ENCODE measurements at regions not wholly inside any gene's neighbourhood (a gene's known extent, or its start where the extent isn't known, plus 50 kb on each side); places are given as distances from the start of the nearest gene placed in this dataset.

DNA sequence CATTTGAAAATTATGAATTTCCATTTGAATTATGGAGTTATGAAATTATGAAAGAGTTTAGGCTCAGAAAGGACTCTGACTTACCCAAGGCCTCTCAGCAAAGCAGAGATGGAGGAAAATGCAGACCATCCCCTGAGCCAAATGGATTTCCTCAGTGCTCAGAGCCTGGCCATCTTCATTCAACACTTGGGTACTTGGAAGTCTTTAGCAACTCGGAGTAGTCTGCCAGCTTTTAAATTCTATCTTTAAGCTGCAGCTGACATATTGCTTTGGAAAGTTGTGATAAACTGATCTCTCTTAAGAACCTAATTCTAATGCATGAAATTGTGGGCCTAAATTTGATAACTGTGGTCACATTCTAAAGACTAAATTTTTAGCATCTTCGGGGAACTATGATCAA, 315.4 kb downstream of the SAMD5 start:
- no peak for DNase-seq

DNA sequence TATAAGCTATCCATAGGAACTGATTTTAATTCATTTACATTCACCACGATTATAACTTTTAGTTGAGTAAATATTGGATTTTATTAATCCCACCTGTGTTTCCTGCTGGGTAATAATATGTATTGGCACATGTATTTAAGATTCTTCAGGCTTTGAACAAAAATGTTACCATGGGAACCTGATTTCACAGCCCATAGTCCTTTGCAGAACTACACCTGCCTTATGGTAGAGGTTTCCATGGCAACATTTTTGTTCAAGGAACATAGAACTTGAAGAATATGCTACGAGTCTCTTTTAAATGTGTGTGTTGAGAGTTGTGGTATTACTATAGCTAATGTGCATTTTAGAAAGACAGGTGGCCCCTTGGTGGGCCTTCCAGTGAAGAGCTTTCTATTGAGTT, 317.4 kb downstream of the SAMD5 start:
- DNase-seq = no peak

DNA sequence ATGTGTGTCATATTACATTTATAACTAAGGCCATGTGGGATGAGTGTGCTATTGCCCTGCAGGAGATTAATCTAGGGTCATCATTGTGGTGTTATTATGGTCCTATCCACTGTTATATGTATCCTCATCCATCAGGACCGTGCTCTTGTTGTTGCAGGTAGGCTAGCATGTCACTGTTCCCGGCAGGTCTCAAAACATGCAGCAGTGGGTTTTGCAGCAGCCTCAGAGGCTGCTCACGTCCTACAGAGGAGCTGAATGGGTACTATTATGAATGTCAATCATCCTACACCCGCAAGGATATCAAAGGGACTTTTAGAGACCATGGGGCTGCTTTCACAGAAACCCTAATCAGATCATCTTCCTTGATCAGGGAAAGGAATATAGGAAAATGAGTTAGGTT, 318.2 kb downstream of the SAMD5 start:
- DNase-seq = no peak

DNA sequence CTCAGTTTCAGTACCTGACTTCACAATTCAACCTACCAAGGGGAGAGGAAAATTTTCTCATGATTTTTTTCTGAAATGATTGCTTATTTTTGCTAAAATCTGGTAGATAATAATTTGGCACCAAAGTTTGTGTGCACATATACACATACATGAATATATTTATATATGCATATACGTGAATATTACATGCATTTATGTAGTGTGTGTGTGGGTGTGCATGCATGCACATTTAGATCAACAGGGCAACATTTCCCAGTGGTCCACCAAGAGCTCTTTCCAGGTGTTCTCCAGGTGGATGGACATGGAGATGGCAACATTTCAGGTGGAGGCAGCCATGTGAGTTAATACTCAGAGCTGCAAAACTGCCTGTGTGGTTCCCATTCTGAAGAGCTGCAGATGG, 320.9 kb downstream of the SAMD5 start:
- no peak for DNase-seq

DNA sequence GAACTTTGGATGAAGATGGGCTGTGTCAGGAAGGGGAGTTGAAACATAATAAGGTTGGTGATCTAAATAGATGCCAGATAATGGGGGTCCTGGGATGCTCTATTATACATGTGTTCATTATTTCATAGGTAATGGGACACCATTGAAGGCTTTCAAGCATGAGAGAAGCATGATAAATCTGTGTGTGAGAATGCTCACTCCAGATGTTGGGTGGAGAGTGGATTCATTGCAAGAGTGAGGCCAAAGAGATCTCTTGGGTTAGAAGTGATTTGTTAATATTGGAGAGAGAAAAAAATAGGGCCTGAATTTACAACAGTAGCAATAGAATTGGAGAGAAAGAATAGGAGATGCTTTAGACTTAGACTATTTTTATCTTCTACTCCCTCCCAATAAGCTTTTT, 321.3 kb downstream of the SAMD5 start:
- DNase-seq = no peak

DNA sequence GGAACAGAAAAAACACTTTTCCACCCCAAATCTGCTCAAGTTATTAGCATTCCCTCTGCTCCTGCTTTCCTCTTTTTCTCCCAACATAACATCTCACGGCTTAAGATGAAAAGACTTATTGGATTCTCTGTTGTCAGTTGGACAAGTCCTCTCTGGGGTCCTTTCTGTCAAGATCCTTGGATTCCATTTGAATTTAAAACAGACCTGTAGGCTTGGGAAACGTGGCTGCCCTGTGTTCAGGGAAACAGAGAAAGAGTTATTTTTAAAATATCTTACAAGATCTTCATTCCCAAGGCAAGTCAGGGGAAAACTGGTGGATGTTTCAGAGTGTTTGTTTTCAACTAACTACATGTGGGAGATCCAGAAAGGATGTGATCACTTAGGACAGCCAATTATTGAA, 322.9 kb downstream of the SAMD5 start:
- DNase-seq = no peak

DNA sequence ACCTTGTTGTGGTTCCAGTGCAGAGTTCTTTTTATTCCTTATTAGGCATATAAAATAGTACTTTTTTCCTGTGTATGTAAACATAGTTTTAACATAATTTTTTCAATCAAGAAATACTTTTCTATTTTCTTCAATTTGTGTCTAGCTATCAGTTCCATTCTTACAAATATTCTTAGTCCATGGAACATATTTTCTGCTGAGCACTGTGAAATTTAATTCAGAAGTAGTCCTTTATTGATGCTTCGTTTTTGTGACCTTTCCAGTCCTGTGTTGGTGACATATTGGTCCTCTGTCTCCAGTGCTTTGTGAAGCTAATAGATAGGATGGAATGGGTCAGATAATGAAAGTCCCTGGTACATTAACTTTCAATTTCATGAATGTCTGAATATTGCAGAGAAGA, 325.1 kb downstream of the SAMD5 start:
- no peak for DNase-seq

DNA sequence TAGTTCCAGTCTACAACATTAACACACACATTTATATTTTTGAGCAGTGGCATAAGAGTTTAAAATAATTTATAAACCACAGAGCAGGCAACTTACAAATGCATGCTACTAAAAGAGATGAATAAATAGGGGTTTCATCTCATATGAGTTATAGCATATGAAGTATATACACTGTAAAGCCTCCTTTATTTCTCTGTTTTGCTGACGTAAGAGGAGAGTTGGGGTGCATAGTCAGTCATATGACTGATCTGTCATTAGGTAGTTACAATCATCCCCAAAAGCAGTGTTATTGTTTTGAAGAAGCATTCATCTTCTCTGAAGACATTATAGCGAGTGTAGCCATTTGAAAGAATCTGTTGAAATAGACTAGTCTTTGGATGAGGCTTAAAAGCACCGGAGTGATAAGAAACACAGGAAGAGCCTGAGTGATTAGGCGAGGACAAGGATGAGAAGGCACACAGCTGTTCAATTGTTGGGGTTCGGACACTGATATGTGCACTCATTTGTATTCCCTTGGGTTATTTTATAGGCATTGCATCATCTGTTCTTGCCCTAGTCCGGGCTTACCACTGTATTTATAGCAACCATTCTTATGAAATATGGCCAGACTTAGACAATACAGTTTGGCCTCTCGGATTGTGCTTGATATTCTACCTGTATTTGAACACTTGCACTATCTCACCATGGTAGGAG, 325.7 kb downstream of the SAMD5 start:
- DNase-seq = no peak

DNA sequence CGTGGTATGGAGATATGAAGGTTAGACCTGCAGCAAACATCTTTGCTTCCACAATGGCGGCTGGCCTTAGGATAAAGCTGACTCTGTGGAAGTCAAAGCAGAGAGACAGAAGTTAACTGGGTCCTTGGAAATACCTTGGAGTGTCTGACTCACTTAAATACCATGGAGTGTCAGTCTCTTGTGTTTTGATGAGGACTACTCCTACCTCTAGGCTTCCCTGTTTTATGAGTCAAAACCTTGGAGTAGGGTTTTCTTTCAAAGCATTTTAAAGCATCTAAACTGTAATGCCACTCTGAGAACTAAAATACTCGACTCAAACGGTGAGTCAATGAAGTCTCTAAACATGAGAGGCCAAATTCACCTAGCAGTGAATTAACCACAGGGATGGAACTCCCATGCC, 329.1 kb downstream of the SAMD5 start:
- DNase-seq = no peak

DNA sequence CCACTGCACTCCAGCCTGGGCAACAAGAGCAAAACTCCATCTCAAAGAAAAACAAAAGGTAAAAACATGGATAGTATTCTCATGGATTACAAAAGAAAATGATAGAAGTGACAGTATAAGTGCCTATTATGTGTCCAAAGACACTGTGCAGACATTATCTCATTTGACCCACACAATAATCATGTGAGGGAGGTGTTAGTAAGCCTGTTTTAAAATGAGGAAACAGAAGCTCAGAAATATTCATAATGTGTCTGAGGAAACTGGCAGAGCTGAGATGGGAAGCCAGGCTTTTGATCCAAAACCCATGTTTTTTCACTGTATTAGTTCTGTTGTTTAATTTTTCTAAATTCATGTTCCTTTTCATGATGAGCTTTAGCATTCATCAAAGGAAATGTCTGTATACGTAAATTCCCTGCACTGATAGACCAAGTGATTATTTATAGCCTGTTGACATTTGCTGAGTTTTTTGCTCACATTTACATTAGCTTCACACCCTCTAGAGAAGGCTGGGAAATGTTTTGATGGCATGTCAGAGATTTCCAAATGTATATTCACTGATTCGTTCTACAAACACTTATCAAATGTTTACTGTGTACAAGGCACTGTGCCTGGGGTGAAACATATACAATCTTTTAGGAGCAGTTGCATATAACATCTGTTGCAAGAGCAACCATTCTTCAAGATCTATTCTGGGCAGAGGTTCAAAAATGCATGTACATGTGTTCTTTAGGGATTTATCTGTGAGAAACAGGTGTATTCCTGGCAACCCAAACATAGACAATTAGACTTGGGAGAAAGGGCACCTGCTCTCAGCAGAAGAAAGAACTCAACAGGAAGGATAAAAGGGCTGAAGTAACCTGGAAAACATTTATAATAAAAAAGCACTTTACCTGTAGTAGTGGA, 331.5 kb downstream of the SAMD5 start:
- DNase-seq = no peak

DNA sequence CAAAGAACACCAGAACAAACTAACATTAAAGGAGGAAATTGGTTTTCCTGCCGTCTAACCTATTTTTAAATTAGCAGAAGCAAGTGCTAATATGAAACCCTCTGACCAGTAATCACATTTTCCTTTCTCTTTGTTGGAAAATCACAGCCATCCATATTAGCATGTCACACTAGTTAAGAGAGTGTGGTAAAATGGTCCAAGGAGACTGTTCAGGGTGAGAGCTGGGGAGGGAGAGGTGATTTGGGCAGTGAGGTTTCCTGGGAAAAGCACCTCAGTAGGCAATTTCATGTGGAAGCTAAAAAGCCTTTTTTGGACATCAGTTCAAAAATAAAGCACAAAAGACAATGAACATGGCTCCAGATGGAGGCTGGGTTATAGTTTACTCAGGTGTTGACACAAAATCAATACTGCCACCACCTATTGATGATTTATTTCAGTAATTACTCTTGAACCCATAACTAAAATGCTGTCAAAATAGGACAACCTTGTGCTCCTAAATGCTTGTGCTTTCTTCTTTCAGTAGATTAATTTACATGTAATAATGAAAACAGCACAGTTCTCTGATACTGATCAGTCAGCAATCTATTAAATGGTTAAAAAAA, 333.2 kb downstream of the SAMD5 start:
- no peak for DNase-seq

DNA sequence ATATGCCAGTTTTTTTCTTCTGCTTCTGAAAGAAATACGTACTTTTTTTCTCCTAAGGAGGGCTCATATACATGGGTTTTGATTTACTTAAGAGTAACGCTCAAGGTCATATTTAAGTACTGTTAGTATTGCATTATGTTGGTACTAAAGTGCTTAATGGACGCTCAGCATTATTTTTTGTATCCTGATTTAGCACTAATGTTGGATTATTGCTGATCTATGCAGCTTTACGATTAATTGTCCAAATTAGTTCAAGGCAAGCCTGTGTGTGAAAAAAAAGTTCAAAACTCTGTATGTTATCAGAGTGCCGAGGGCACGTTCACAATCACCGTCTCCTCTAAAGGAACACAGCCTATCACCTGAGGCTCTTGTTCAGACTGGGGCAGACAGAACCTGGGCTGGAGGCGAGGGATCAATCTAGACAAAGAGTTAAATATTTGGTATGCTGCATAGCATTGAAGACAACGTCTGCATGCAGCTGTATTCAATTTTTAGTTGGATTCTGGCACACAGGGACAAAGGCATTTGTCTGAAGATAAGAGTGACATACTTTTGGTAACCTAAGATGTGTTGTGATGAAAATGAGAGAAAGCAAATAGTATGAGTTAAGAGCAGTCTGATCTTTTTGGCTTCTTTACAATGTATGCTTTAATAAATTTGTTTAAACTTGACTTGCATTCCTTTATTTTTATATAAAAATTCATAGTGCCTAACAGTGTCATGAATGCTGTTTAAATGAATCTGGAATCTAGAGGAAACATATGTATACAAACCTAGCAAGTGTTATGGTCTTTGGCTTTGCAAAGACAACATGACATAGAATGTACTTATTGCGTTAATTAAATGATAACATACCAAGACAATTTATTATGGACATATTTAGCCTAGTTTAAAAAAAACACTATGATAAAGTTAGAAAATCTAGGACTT, 341.2 kb downstream of the SAMD5 start:
- DNase-seq = no peak

DNA sequence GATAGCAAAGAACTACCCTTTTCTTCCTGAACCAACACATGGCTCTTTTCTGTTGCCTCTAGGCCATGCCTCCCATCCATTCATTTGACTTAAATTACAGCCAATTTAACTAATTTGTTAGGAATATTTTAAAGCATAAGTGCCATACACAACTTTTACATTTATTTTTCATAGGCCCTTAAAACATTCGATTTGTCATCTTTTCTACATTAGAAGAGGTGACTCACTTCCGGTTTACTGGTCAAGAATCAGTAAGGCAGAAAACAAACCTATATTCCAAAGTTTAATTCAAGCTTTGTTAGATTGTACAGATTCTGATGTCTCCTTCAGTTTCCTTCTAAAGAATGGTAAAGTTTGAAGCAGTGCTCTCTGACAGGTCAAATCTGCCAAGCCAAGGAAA, 344.3 kb downstream of the SAMD5 start:
- DNase-seq = no peak

DNA sequence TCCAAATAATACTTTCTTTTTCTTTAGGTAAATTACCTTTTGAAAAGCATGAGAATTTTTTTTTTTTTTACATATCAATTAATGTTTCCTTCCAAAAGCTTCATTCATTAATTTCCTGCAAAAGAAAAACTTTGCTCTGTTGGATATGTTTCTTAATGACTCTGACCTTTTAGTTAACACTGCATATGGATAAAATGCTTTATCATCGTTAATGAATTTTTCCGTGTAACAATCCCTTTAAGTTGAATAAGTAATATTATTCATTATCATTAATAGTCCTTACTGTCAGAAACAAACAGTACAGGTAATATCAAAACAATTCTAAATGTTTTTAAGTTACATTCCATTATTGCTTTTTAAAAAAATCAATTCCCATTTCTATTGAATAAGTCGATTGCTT, 345.1 kb downstream of the SAMD5 start:
- DNase-seq = no peak

DNA sequence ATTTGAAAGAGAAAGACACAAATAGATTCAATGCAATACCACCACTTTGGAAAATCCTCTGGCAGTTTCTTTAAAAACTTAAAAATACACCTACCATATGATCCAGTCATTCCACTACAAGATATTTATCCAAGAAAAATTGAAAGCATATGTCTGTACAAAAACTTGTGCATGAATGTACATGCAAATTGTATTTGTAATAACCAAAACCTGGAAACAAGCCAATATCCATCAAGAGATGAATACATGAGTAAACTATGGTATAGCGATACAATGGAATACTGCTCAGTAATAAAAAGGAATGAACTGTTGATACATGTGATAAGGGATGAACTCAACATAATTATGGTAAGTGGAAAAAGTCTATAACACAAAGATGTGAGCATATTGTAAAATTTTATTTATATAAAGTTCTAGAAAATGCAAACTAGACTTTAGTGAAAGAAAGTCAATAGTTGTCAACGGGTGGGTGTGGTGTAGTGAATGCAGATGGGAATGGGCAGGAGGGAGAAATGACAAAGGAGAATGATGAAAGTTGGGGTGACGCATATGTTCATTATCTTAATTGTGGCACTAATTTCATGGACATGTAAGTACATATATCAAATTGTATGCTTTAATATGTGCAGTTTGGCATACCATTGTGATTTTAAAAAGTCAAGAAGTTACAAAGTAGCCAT, 347.5 kb downstream of the SAMD5 start:
- DNase-seq = no peak

DNA sequence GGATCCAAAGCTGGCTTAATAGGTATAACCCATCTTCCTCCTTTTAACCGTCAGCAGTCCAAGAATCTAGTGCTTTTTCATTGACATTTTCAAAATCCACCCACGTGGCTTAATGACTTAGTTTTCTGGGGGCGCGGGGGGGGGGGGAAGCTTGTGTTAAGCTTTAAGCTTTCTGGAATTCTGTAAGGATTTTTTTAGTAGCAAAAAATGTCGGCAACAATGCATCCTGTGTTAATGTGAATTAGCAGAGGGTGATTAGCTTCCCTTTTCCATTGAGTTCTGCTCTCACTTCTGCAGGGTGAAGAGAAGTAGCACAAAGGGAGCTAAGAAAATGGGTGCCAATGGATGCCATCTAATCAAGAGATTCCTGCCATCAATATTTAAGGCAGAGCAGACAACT, 348.2 kb downstream of the SAMD5 start:
- no peak for DNase-seq

DNA sequence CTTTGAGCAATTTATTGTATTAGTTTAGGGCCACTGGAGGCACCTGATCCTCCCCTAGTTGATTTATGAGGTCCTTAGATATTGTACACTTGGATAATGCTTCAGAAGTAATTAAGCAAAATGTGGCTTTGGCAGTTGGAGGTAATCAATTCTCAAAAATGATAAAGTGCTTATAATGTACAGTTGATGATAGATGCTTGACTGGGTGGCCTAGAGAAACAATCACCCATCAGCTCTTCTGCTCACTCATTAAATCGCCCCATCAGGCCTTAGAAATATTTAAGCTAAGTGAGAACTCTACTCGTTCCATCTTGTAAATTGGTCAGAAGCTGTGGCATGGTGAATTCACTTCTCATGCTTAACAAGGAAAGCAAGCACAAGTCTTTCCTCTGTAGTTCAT, 349.9 kb downstream of the SAMD5 start:
- no peak for DNase-seq

DNA sequence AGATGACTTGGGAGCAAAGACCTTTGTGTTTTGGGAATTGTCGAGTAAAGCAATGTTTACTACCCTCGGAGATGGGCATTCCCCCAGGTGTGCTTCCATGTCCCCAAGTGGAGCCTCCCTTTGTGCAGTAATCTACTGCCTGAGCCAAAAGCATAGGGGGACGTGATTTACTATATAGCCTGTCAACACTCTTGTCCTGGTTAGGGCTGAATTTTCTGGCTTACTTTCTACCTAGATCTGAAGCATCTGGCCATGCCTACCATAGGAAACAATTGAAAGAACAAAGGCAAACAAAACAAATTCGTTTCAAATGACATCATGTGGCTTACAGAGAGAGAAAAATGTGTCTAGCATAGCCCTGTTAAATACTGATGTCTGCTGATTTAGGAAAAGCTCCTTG, 350.6 kb downstream of the SAMD5 start:
- DNase-seq = no peak

DNA sequence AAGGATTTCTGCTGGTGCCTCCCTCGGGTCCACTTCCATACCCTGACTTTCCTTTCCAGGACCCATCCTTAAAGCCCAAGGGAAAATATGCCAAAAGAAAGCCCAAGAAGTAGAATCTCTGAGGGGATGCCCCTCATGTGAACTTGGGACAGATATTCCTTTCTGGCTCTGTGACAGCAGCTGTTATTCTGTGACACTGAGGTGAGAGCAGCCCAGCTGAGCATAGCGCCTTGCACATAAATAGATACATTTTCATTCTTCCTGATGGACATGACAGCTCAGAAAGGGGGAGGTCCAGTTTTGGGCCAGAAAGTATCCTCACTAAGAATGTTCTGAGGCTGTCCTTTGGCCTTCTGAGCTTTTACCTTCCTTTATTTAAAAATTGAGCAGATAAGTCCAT, 353.2 kb downstream of the SAMD5 start:
- no peak for DNase-seq

DNA sequence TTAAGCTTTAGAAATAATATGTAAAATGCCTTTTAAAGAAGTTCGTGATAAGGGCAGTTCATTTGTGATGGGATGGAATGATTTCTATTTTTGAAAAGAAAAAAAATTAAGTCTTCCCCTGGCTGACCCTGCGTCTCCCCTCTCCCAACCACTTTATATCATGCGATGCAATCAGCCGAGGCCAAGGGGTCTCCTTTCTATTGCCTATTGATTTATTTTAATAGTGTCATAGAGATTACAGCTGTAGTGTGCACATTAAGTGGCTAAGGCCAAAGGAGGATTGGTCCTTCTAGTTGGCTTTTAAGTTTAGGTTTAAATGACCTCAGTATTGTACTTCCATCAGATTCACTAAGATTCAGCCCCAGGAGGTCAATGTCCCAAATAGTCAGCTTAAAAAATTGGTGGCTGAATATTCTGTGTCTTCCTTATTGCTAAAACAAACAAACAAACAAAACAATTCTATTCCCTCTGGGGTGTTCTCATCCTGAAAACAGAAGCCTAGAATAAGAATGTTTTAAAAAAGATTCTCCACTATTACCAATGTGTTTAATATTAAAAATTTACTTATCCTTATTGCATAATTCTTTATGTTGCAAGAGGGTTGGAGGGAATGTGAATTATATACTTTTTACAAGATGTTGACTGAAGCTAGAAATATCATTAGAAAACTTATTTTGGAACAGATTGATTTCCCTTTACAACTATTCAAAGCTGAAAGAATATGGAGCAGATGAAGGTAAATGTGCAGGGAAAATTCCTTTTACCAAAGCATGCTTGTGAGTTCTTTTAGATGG, 359.1 kb downstream of the SAMD5 start:
- DNase-seq = no peak

DNA sequence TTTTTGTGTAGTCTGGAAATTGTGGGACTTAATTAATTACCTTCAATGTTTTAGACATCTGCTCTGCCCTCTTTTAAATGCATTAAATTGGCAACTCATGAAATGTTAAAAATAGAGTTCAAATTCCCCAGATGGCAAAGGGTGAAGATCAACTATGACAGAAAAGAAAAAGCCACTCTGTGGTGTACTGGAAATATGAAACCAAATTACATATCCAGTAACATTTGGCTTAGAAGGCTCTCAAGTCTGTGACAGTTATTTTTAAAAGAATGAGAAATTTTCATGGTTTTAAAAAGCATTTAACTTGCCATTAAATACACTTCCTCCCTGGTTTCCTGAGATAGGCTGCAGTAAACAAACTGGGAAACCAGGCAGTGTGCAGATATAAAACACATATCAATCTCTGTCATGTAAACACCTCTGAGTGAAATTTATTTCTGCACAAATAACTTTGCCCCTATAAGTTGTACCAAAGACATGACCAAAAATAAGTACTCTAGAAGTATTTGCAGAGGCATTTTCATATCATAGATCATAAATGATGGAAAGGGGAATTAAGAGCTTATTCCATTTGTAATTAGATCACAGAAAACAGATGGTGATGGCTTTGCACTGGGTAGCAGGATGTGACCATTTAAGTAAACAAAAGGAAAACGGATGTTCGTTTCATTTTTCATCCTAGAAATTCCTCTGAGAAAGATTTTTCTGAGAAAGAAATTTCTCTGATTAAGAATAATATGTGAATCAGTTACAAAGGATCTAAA, 360.1 kb downstream of the SAMD5 start:
- DNase-seq = no peak

Measured in effector CD8-positive, alpha-beta T cell (primary cell).